K562 (cell line): ENCODE measurements at regions not wholly inside any gene's neighbourhood (a gene's known extent, or its start where the extent isn't known, plus 50 kb on each side); places are given as distances from the start of the nearest gene placed in this dataset.

Source experiments
- FOXM1 ChIP-seq, 2 experiments: fragments of 450-650 bp in 1 of 2; sonication (generic) in 1 of 2; formaldehyde crosslinking in 1 of 2; IDR thresholded peaks; 2 replicates each; pipeline versions ENCODE4 v1.6.1 to v1.9.0; 2017 to 2022; ENCODE audit warnings: low read depth in 2 of 2, mild to moderate bottlenecking in 2 of 2, missing genetic modification reagents in 1 of 2, moderate library complexity in 1 of 2
- SIX5 ChIP-seq, 2 experiments: IDR thresholded peaks; 2 replicates each; pipeline ENCODE4 v1.6.1; 2011; ENCODE audit warnings: low read length in 2 of 2, borderline replicate concordance in 1 of 2, low read depth in 1 of 2, mild to moderate bottlenecking in 1 of 2, moderate library complexity in 1 of 2; ENCODE audit not compliant: insufficient read depth in 1 of 2
- TF ChIP-seq, protein P1 (sequence below): fragments of 200-600 bp; sonication (generic); IDR thresholded peaks from one replicate; pipeline ENCODE4 v1.6.1; 2012; ENCODE audit warnings: mild to moderate bottlenecking, low read depth, low read length, inconsistent platforms

GRCh38 chr3:167895178-167895577, 159.7 kb downstream of the SERPINI1 start (continued):
- TF ChIP-seq, protein P1, sequence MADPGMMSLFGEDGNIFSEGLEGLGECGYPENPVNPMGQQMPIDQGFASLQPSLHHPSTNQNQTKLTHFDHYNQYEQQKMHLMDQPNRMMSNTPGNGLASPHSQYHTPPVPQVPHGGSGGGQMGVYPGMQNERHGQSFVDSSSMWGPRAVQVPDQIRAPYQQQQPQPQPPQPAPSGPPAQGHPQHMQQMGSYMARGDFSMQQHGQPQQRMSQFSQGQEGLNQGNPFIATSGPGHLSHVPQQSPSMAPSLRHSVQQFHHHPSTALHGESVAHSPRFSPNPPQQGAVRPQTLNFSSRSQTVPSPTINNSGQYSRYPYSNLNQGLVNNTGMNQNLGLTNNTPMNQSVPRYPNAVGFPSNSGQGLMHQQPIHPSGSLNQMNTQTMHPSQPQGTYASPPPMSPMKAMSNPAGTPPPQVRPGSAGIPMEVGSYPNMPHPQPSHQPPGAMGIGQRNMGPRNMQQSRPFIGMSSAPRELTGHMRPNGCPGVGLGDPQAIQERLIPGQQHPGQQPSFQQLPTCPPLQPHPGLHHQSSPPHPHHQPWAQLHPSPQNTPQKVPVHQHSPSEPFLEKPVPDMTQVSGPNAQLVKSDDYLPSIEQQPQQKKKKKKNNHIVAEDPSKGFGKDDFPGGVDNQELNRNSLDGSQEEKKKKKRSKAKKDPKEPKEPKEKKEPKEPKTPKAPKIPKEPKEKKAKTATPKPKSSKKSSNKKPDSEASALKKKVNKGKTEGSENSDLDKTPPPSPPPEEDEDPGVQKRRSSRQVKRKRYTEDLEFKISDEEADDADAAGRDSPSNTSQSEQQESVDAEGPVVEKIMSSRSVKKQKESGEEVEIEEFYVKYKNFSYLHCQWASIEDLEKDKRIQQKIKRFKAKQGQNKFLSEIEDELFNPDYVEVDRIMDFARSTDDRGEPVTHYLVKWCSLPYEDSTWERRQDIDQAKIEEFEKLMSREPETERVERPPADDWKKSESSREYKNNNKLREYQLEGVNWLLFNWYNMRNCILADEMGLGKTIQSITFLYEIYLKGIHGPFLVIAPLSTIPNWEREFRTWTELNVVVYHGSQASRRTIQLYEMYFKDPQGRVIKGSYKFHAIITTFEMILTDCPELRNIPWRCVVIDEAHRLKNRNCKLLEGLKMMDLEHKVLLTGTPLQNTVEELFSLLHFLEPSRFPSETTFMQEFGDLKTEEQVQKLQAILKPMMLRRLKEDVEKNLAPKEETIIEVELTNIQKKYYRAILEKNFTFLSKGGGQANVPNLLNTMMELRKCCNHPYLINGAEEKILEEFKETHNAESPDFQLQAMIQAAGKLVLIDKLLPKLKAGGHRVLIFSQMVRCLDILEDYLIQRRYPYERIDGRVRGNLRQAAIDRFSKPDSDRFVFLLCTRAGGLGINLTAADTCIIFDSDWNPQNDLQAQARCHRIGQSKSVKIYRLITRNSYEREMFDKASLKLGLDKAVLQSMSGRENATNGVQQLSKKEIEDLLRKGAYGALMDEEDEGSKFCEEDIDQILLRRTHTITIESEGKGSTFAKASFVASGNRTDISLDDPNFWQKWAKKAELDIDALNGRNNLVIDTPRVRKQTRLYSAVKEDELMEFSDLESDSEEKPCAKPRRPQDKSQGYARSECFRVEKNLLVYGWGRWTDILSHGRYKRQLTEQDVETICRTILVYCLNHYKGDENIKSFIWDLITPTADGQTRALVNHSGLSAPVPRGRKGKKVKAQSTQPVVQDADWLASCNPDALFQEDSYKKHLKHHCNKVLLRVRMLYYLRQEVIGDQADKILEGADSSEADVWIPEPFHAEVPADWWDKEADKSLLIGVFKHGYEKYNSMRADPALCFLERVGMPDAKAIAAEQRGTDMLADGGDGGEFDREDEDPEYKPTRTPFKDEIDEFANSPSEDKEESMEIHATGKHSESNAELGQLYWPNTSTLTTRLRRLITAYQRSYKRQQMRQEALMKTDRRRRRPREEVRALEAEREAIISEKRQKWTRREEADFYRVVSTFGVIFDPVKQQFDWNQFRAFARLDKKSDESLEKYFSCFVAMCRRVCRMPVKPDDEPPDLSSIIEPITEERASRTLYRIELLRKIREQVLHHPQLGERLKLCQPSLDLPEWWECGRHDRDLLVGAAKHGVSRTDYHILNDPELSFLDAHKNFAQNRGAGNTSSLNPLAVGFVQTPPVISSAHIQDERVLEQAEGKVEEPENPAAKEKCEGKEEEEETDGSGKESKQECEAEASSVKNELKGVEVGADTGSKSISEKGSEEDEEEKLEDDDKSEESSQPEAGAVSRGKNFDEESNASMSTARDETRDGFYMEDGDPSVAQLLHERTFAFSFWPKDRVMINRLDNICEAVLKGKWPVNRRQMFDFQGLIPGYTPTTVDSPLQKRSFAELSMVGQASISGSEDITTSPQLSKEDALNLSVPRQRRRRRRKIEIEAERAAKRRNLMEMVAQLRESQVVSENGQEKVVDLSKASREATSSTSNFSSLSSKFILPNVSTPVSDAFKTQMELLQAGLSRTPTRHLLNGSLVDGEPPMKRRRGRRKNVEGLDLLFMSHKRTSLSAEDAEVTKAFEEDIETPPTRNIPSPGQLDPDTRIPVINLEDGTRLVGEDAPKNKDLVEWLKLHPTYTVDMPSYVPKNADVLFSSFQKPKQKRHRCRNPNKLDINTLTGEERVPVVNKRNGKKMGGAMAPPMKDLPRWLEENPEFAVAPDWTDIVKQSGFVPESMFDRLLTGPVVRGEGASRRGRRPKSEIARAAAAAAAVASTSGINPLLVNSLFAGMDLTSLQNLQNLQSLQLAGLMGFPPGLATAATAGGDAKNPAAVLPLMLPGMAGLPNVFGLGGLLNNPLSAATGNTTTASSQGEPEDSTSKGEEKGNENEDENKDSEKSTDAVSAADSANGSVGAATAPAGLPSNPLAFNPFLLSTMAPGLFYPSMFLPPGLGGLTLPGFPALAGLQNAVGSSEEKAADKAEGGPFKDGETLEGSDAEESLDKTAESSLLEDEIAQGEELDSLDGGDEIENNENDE = no peak
- no peak for TF ChIP-seq FOXM1 (IDR thresholded peaks at IDR 0.05; ENCODE audit: low read depth)
- no peak for TF ChIP-seq FOXM1 (CRISPR knock-in tag; IDR thresholded peaks at IDR 0.05; ENCODE audit: low read depth)
- no peak for TF ChIP-seq SIX5 (IDR thresholded peaks at IDR 0.05; ENCODE audit: borderline replicate concordance in 1 of 2, insufficient read depth in 1 of 2, low read depth in 1 of 2, low read length in 2 of 2)
